Upper lobe of left lung (tissue), 6 donors: ENCODE measurements at regions not wholly inside any gene's neighbourhood (a gene's known extent, or its start where the extent isn't known, plus 50 kb on each side); places are given as distances from the start of the nearest gene placed in this dataset.

ENCODE experiments used
- ATAC-seq, 2 donors: fragments of 200-7000 bp; cut with Tn5 transposase; one replicate each; pipeline ENCODE4 v1.9.1; 2022; ENCODE audit warnings: mild to moderate bottlenecking in 2 of 2, moderate library complexity in 2 of 2; ENCODE audit not compliant: low FRiP score in 2 of 2
- DNase-seq, 2 donors: peaks; one replicate each; pipeline ENCODE4 v3.0.0-alpha.2; 2019 to 2020
- H3K27ac ChIP-seq, 4 donors: fragments of 200-600 bp; sonication (generic); one replicate each; pipeline ENCODE4 v1.5.1; 2016 to 2019
- H3K27me3 ChIP-seq, 4 donors: fragments of 200-600 bp; sonication (generic); one replicate each; pipeline ENCODE4 v1.5.1; 2017 to 2019
- H3K36me3 ChIP-seq, 4 donors: fragments of 200-600 bp; sonication (generic); one replicate each; pipeline ENCODE4 v1.5.1; 2016 to 2019
- H3K4me1 ChIP-seq, 4 donors: fragments of 200-600 bp; sonication (generic); one replicate each; pipeline ENCODE4 v1.5.1; 2018 to 2019
- H3K4me3 ChIP-seq, 4 donors: fragments of 200-600 bp; sonication (generic); one replicate each; pipeline ENCODE4 v1.5.1; 2017 to 2019; ENCODE audit warnings: mild to moderate bottlenecking in 2 of 4, moderate library complexity in 1 of 4
- H3K9me3 ChIP-seq, 4 donors: fragments of 200-600 bp; sonication (generic); one replicate each; pipeline ENCODE4 v1.5.1; 2018 to 2019
- EP300 ChIP-seq, 4 donors: sonication (generic); formaldehyde crosslinking; IDR thresholded peaks; one replicate each; pipeline ENCODE4 v1.5.1; 2017; ENCODE audit warnings: antibody characterized with exemption in 4 of 4, control low read depth in 2 of 4
- POLR2A ChIP-seq, 4 donors: fragments of 450-650 bp; IDR thresholded peaks; one replicate each; pipeline ENCODE4 v1.5.1; 2016 to 2017; ENCODE audit warnings: antibody characterized with exemption in 4 of 4, mild to moderate bottlenecking in 2 of 4
- POLR2AphosphoS5 ChIP-seq, 2 donors: sonication (generic); formaldehyde crosslinking; IDR thresholded peaks; one replicate each; pipeline ENCODE4 v1.5.1; 2017; ENCODE audit warnings: antibody characterized with exemption in 2 of 2
- WGBS, 2 donors: methylation state at CpG; one replicate each; pipeline ENCODE4 v1.1.5; 2017 to 2018; 5-methylcytosine and 5-hydroxymethylcytosine counted together
- TF ChIP-seq, protein P1 (sequence below), 6 experiments: fragments of 450-650 bp in 4 of 6; fragments of 200-600 bp in 2 of 6; sonication (generic) in 2 of 6; IDR thresholded peaks; one replicate each; pipeline ENCODE4 v1.5.1; 2016 to 2019; ENCODE audit warnings: antibody characterized with exemption in 6 of 6
- donor health status: DM: no; HTN: no; CAD: no; lungs with moderate emphysema.
- donor health status: DM: no; HTN: yes; CAD: no; lungs with severe emphysema.

DNA sequence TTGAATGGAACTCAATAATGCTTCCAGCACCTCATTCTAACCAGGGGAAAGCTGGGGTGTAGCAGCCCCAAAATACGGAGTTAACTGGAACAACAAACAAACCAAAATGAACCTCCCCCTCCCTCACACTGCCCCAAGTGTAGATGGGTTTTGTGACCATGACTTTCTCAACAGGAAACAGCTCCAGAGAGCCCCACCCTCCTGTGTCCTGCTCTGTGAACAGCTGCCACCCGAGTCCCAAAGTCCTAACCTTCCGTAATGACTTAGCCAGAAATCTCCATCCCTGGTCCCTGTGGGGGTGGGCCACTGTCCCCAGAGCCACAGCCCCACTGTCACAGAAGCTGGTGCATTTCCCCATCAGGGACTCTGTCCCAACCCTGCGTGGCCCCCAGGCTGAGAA, 155.4 kb downstream of the CRYBB2 start:
- no peak for ATAC-seq
- no peak overlapping the region for H3K4me3 ChIP-seq
- DNase-seq: no peak
- H3K36me3 ChIP-seq: peaks cover 0 to 39% (median 16%) of the 10 kb centered on the region in 4 donors
- TF ChIP-seq, protein P1, sequence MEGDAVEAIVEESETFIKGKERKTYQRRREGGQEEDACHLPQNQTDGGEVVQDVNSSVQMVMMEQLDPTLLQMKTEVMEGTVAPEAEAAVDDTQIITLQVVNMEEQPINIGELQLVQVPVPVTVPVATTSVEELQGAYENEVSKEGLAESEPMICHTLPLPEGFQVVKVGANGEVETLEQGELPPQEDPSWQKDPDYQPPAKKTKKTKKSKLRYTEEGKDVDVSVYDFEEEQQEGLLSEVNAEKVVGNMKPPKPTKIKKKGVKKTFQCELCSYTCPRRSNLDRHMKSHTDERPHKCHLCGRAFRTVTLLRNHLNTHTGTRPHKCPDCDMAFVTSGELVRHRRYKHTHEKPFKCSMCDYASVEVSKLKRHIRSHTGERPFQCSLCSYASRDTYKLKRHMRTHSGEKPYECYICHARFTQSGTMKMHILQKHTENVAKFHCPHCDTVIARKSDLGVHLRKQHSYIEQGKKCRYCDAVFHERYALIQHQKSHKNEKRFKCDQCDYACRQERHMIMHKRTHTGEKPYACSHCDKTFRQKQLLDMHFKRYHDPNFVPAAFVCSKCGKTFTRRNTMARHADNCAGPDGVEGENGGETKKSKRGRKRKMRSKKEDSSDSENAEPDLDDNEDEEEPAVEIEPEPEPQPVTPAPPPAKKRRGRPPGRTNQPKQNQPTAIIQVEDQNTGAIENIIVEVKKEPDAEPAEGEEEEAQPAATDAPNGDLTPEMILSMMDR (IDR thresholded peaks at IDR 0.05): no peak
- TF ChIP-seq POLR2A (IDR thresholded peaks at IDR 0.05) (no peak), POLR2AphosphoS5 (IDR thresholded peaks at IDR 0.05) (no peak), EP300 (IDR thresholded peaks at IDR 0.05) (no peak)
- no peaks in the 10 kb centered on the region for H3K9me3 ChIP-seq
- 47 to 49% methylated on average over 3 to 4 of the region's 4 CpGs for WGBS, 2 donors
- H3K27ac ChIP-seq: no peak overlapping the region
- no peaks in the 10 kb centered on the region for H3K27me3 ChIP-seq
- H3K4me1 ChIP-seq: peaks cover 0 to 3% (median 0%) of the 10 kb centered on the region in 4 donors

GRCh38 chr22:25375683-25376082, 156.2 kb downstream of the CRYBB2 start:
- no peak overlapping the region for H3K27ac ChIP-seq
- 88 to 92% methylated on average over 2 to 11 of the region's 11 CpGs for WGBS, 2 donors
- TF ChIP-seq POLR2A (IDR thresholded peaks at IDR 0.05): no peak
- TF ChIP-seq EP300 (IDR thresholded peaks at IDR 0.05): no peak
- no peak for TF ChIP-seq POLR2AphosphoS5 (IDR thresholded peaks at IDR 0.05)
- TF ChIP-seq, protein P1 (IDR thresholded peaks at IDR 0.05): no peak
- H3K9me3 ChIP-seq: no peaks in the 10 kb centered on the region
- DNase-seq (no peak), ATAC-seq (no peak)
- peaks cover 0 to 45% (median 22%) of the 10 kb centered on the region in 4 donors for H3K36me3 ChIP-seq
- no peaks in the 10 kb centered on the region for H3K27me3 ChIP-seq
- peaks cover 0 to 3% (median 0%) of the 10 kb centered on the region in 4 donors for H3K4me1 ChIP-seq
- no peak overlapping the region for H3K4me3 ChIP-seq

GRCh38 chr22:25377699-25378098, 158.3 kb downstream of the CRYBB2 start:
- peaks cover 0 to 43% (median 19%) of the 10 kb centered on the region in 4 donors for H3K36me3 ChIP-seq
- no peak overlapping the region for H3K27ac ChIP-seq
- peaks cover 0 to 3% (median 0%) of the 10 kb centered on the region in 4 donors for H3K4me1 ChIP-seq
- H3K27me3 ChIP-seq: no peaks in the 10 kb centered on the region
- TF ChIP-seq POLR2A (IDR thresholded peaks at IDR 0.05) (no peak), EP300 (IDR thresholded peaks at IDR 0.05) (no peak), POLR2AphosphoS5 (IDR thresholded peaks at IDR 0.05) (no peak)
- TF ChIP-seq, protein P1 (IDR thresholded peaks at IDR 0.05): no peak
- WGBS, 2 donors: 90 to 95% methylated on average over 6 of the region's 6 CpGs
- DNase-seq: no peak
- no peak overlapping the region for H3K4me3 ChIP-seq
- no peak for ATAC-seq
- H3K9me3 ChIP-seq: no peaks in the 10 kb centered on the region

- DNase-seq (no peak), ATAC-seq (no peak)
- H3K9me3 ChIP-seq: no peaks in the 10 kb centered on the region
- TF ChIP-seq, protein P1 (IDR thresholded peaks at IDR 0.05): no peak
- TF ChIP-seq EP300 (IDR thresholded peaks at IDR 0.05) (no peak), POLR2AphosphoS5 (IDR thresholded peaks at IDR 0.05) (no peak), POLR2A (IDR thresholded peaks at IDR 0.05) (no peak)
- no peaks in the 10 kb centered on the region for H3K27me3 ChIP-seq
- peaks cover 0 to 24% (median 13%) of the 10 kb centered on the region in 4 donors for H3K36me3 ChIP-seq
- H3K27ac ChIP-seq: no peak overlapping the region
- no peak overlapping the region for H3K4me3 ChIP-seq
- H3K4me1 ChIP-seq: peaks cover 0 to under 1% (median 0%) of the 10 kb centered on the region in 4 donors
- WGBS, 2 donors: 93 to 100% methylated on average over 1 to 5 of the region's 5 CpGs
Measured at GRCh38 chr22:25380122-25380747, 160.8 kb downstream of the CRYBB2 start.

DNA sequence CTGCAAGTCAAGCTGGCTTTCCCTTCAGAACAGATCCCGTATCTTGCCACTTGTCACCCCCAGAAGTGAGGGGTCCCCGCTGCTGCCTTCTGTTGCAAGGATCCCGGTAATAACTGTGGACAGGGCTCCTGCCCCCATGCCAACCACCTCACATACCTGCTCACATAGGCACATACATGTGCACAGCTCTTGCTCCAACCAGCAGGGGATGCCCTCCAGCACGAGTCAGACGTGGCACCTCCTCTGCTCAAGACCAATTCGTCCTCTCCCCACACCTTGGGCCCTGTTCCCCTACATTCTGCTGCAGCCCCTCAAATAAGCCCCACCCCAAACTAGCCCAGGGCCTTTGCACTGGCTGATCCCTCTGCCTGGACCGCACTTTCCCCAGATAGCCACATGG, 163.3 kb downstream of the CRYBB2 start:
- TF ChIP-seq, protein P1 (IDR thresholded peaks at IDR 0.05): no peak
- no peak for TF ChIP-seq POLR2A (IDR thresholded peaks at IDR 0.05)
- no peak for TF ChIP-seq EP300 (IDR thresholded peaks at IDR 0.05)
- TF ChIP-seq POLR2AphosphoS5 (IDR thresholded peaks at IDR 0.05): no peak
- ATAC-seq: no peak
- peaks cover 0 to 22% (median 11%) of the 10 kb centered on the region in 4 donors for H3K36me3 ChIP-seq
- no peaks in the 10 kb centered on the region for H3K9me3 ChIP-seq
- peaks cover 0 to 5% (median 2%) of the 10 kb centered on the region in 4 donors for H3K4me1 ChIP-seq
- no peak overlapping the region for H3K27ac ChIP-seq
- no peak overlapping the region for H3K4me3 ChIP-seq
- WGBS, 2 donors: 83 to 85% methylated on average over 7 of the region's 7 CpGs
- H3K27me3 ChIP-seq: no peaks in the 10 kb centered on the region
- no peak for DNase-seq
